ENCODE measurements at regions not wholly inside any gene's neighbourhood (a gene's known extent, or its start where the extent isn't known, plus 50 kb on each side); places are given as distances from the start of the nearest gene placed in this dataset.

DNA sequence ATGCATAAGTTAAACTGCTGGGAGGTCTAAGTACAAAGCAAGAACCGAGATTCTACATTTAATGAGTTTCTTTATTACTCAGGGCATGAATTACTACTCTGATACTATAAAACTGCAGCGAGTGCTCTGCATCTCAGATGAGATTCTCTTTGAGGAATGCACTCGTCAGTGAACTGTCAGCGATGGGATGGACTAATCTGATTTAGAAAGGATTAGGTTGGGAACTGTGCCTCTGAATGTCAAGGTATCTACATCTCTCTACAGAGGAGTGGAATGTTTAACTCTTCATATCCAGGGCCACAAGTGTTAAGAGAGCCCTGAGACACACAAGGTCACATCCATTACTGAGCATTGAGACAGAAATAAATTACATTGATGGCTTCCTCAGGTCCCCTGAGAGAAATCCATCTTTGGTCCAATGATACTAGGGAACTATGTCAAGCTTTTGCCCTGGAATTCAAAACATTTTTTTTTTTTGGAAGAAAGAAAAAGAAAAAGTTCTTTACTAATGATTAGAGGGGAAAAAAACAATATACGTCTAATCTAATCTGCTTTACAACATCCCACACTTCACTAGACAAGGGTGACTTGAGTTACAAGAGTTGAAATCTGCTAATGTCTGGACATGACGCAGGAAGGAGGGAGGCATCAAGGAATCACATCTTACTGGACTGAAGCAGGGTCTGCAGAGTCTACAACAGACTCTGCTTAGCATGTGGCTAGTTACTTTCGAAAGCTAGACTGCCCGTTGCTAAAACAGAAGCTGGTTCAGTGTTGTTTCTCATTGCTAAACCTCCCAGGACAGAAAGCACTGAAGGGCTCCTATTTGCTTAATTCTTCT lies 270.0 kb upstream of the TLE4 start:
- no peak for DNase-seq

- no peak for DNase-seq
These were observed 269.2 kb upstream of the TLE4 start for GRCh38 chr9:79302569-79302968.

- no peak for DNase-seq
These were observed 263.8 kb upstream of the TLE4 start for GRCh38 chr9:79308012-79308411.

GRCh38 chr9:79312686-79313421 lies 258.9 kb upstream of the TLE4 start:
- DNase-seq = no peak

- DNase-seq = no peak
These were observed 246.3 kb upstream of the TLE4 start for GRCh38 chr9:79325501-79325900.

DNA sequence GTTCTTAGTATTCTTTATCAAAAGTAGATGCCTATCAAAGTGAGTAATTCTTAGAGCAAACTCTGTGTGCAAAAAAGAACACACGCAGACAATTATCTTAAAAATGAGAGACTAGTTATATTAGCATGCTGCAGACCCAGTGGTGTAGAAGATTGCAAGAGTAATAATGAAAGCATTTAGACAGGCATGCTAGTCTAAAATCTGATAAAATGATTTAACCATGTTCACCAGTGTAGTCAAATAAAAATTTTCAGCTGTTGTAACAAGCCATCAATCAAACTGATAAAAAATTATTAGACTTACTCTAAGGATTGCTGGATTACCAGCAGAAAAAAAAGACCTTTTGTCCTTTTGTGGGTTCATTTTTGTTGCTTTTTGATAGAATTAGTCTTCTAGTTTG lies 241.9 kb upstream of the TLE4 start:
- no peak for DNase-seq

DNA sequence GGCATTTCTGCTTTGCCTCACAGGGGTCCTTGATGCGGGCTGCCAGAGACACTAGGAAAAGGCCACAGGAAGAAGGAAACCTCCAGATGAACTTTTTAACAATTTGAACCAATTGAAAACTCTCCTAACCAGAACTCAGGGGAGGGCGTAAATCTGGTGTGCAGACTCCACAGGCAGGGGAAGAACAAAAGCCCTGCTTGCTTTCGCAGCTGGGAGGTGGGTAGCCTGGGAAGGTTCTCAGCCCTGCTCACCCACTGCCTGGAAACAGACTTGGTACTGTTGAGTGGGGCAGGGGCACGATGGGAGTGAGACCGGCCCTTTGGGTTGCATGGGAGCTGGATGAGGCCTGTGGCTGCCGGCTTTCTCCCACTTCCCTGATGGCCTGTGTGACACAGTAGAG lies 237.8 kb upstream of the TLE4 start:
- no peak for DNase-seq

DNA sequence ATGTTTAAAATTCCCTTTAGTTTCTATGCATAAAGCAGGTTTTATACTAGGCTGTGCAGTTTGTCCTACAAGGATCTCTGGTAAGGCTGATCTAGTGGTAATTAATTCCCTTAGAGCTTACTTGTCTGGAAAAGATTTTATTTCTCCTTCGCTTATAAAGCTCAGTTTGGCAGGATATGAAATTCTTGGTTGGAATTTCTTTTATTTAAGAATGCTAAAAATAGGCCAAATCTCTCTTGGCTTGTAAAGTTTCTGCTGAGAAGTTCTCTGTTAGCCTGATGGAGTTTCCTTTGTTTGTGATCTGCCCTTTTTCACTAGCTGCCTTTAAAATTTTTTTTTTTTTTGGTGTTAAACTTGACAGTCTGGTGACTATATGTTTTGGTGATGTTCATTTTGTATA lies 237.1 kb upstream of the TLE4 start:
- DNase-seq = no peak

DNA sequence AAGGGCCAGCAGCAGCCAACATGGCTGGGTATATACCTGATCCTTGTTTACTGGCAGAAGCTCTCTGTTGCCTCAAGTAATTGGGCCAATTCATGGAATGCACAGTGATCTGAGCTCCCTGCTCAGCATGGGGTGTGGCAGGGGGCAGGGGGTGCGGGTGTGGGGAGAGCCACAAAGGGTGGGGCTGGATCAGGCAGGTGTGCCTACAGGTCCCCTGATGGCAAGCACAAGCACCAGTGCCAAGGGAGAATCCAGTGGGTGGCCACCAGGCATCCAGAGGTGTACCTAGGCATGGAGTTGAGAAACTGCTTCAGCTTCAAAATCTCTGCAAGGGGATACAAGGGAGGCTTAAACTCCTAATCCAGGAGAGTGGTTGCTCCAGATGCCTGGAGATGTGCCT lies 235.8 kb upstream of the TLE4 start:
- DNase-seq = no peak

DNA sequence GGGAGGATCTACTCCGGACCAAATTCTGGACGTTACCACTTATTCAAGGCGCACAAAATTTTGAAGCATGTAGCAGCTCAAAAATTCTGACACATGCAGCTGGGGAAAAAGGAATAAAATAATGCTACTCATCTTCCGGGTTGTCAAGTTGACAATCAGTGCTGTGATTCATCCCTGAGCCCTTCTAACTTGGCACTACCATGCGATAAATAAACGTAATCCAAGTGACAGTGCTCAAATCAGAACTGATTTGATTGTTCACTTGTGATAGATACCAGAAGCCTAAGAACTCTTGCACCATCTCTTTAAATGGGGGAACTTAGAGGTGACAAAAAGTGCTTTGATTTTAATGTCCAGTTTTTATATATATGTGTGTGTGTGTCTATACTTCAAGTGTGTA lies 230.2 kb upstream of the TLE4 start:
- no peak for DNase-seq

DNA sequence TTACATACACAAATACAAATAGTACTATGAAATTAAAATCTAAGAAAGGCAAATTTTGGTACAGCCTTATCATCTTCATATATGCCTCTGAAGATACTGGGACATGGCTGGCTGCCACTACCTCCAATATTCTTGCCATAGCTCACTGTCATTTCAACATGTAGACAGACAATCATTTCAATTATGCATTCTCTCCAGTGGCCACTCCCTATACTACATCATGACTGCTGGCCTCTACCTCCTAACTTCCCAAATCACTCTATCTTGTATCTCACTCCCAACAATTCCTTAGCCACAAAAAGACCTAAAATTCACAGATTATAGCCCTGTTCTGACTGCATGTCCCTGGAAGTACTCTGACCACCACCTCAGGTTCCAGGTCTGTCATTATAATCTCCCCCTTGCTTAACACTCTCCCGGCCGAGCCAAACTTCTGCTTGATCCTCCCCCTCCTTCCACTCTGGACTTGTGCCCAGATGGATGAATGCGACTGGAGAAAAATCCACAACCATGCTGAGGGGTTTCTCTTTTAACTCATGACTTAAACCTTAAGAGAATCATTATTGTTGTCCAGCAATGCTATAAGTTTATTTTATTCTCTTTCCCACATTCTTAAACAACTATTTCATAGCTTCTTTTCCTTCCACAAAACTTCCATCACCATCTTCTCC lies 225.3 kb upstream of the TLE4 start:
- no peak for DNase-seq

- no peak for DNase-seq
These were observed 219.4 kb upstream of the TLE4 start for GRCh38 chr9:79352322-79352721.

DNA sequence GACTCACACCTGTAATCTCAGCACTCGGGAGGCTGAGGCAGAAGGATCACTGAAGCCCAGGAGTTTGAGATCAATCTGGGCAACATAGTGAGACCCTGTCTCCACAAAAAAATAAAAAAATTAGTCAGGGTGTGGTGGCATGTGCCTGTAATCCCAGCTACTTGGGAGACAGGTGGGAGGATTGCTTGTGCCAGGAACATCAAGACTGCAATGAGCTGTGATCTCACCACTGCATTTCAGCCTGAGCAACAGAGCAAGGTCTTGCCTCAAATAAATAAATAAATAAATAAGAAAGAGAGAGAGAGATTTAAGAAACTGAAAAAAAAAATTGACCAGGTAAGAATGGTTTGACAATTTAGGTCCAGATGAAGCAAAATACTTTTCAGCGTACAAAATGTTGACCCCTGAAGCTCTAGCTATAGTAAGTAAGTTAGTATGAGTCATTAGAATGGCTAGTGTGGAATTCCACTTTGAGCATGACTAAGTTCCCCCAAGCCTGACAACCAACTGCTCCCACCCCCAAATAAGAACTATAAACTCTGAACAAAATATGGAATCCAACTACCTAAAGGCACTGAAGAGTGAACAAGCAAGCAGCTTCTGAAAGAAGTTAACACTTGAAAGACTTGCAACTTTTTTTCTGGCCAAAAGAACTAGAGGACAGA lies 217.8 kb upstream of the TLE4 start:
- DNase-seq = no peak

DNA sequence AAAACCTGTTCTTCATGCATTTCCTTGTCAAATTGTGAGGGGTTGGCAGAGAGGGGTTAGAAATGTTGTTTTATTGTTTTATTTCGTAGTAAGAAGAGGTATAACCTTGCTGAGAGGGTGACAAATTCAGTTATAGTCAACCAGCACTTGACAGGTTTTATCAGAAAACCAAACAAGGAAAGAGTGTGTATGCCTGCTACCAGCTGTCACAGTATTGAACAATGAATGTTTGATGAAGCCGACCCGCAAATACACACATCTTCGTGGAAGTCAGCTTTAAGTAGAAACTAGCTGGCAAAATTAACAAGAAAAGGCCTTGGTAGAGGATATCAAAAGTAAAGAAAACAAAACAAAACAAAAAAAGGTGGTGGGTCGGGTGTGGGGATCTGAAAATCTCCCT lies 214.6 kb upstream of the TLE4 start:
- DNase-seq = no peak

- no peak for DNase-seq
These were observed 214.1 kb upstream of the TLE4 start for GRCh38 chr9:79357616-79358015.

- DNase-seq = no peak
These were observed 211.1 kb upstream of the TLE4 start for GRCh38 chr9:79360387-79361347.

DNA sequence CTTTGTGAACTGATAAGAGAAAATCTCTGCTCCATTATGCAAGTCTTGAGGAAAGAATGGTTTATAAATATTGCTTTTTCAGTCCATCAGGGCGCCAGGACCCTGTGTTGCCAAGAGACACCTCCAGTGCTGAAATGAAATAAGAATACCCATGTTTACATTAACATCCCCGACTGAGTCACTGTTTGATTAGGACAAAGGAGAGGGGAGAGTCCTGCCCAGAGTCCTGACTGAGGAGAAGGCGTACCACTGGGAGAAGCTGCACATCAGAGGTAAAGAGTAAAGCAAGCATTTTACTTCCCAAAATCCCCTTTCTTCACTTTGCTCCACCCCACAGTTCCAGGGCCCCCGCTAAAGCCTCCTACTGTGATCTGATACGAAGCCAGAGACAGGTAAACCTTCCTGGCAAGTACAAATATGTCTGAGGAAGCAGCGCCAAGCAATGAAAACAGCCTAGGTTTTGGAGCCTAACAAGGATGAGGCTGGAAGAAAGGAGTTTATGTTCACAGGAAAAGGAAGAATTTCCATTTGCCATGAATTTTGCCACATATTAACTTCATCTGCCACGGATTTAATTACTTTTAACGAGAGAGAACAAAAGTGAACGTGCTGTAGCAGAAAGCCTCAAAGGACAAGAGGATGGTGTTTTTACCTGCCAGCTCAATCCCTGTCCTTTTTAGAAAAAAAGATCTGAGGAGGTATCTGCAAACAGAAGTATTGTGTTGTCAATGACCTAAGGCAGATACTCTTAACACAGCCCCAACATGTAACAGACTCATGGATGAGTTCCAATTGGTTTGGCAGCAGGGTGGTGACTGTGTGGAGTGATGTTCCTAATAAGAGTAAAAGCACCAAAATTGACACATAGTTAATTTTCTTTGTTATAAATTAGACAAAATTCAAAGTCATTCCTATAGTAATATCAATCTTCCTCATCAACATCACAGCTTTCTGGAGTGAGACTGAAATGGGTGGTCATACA lies 209.4 kb upstream of the TLE4 start:
- no peak for DNase-seq

DNA sequence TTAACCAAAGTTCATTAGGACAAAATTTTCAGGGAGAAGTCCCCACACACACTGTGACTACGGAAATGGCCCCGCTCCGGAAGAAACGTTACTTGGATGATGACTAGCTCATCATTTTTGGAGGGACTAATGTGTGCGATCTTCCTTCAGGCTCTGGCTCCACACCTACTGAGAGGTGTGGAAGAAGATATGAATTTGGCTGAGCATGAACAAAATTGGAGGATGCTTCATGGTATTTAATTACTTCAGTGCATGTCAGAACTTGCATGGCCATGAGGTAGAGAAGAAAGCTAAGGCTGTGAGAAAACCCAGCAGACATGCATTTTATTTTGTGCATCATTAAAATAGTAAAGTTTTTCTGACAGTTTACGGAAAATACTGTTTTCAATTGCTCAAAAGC lies 202.1 kb upstream of the TLE4 start:
- DNase-seq = no peak

GRCh38 chr9:79371301-79371700 lies 200.5 kb upstream of the TLE4 start:
- DNase-seq = no peak

DNA sequence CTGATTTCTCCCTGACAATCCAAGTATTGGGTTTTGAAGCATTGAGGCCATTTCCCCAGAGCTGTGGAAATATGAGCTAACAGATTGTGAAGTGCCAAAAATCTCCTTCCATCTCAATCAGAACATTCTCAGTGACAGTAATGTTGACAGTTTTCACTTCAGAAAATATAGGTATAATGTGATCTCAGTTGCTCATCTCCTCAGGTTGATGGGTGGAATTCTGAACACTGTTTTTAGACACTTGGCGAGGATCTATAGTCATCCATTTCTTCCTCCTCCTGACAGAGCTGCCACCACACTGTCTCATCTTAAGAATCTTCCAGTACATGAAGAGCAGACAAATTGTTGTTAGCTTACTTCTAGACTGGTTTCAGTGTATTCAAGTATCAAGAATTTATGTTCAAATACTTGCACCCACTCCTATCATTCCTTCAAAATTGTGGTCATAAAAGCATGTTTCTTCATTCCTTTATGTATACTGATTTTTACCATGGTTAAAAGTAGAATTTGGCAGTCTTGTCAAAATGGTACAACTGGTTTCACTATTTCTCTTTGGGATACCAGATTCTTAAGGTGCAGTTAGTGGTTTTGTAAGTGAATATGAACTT lies 199.7 kb upstream of the TLE4 start:
- no peak for DNase-seq

Data from SIG-M5 (cell line).